Brain microvascular endothelial cell (primary cell): ENCODE measurements at regions not wholly inside any gene's neighbourhood (a gene's known extent, or its start where the extent isn't known, plus 50 kb on each side); places are given as distances from the start of the nearest gene placed in this dataset.
"Not testable (repeated sequence)": the region's sequence is repeated elsewhere in the genome, so short reads cannot be mapped to it uniquely, and the experiment has no call there.

Source experiments
- DNase-seq: peaks from one replicate; pipeline ENCODE4 v3.0.0-alpha.2; 2020
- H3K27ac ChIP-seq: fragments of 250-450 bp; sonication (Bioruptor Pico); 2 replicates; pipeline ENCODE4 v1.5.1; 2020; ENCODE audit warnings: mild to moderate bottlenecking, moderate library complexity
- H3K27me3 ChIP-seq: fragments of 250-450 bp; sonication (Bioruptor Pico); replicated peaks from 2 replicates; pipeline ENCODE4 v1.5.1; 2020; ENCODE audit warnings: mild to moderate bottlenecking
- H3K36me3 ChIP-seq: fragments of 250-450 bp; sonication (Bioruptor Pico); replicated peaks from 2 replicates; pipeline ENCODE4 v1.5.1; 2020; ENCODE audit warnings: mild to moderate bottlenecking
- H3K4me3 ChIP-seq: 2 replicates; pipeline ENCODE4 v1.5.1; 2011; ENCODE audit warnings: low read depth, mild to moderate bottlenecking, control low read depth, low read length, moderate library complexity
- CTCF ChIP-seq: IDR thresholded peaks from 2 replicates; pipeline ENCODE4 v1.5.1; 2011; ENCODE audit warnings: low read depth, mild to moderate bottlenecking, moderate library complexity, low read length, control low read depth, inconsistent platforms; ENCODE audit errors: missing control alignments
- in situ Hi-C: cut with HindIII; loops from 2 replicates; pipeline ENCODE4 v1.10.0; 2017; ENCODE audit warnings: low sequenced_read_pairs, low pct_ligation_motif_present

- TF ChIP-seq CTCF, result no peak
- Histone ChIP-seq H3K36me3 (no peaks in the 10 kb centered on the region), H3K27me3 (no peaks in the 10 kb centered on the region), H3K27ac (no peak overlapping the region), H3K4me3 (no peak overlapping the region)
- in situ Hi-C loops, result no loop called here
- DNase-seq, result no peak
These were observed 683.7 kb upstream of the SALL1 start for GRCh38 chr16:51834794-51835193.

GRCh38 chr16:51834133-51834532 is 683.1 kb upstream of the SALL1 start:
- no peak for TF ChIP-seq CTCF
- no peak overlapping the region for H3K27ac ChIP-seq

DNA sequence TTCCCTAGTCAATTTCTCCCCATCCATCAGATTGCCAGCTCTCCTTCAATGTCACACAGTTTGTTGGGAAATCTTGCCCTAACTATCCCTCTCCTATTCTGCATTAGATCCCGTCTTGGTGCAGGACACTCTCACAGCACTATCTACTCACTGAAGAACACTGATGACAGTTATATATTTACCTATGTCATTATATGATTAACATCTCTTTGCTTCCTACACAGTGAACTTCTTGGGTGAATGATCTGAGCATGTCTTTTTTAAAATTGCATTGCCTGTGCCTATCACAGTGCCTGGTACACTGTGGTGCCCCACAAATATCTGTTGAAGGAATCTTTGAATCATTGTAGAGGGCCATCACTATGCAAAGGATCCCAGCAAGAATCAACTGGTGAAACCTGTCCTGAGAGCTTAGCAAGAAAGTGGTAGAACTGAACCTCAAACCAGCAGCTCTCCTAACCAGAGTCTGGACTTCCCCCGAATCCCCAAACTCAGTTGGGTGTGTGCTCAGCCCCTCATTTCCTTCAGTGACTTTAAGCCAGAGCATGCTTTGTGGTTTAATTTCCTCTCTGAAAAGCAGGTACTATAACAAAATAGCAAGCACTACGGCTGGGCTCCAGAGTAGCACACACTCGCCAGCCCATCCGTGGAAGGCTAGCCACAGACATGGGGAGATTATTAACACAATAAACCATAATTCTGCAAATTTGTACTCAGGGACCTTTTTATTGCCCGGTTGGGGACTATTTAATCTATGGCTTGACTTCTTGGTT is 680.7 kb upstream of the SALL1 start:
- no peaks in the 10 kb centered on the region for H3K27me3 ChIP-seq
- H3K4me3 ChIP-seq, result no peak overlapping the region
- in situ Hi-C loops, result no loop called here
- no peak for TF ChIP-seq CTCF
- H3K36me3 ChIP-seq, result no peaks in the 10 kb centered on the region
- no peak for DNase-seq
- H3K27ac ChIP-seq, result no peak overlapping the region

More at GRCh38 chr16:51834133-51834532, 683.1 kb upstream of the SALL1 start:
- DNase-seq, result no peak
- H3K36me3 ChIP-seq, result no peaks in the 10 kb centered on the region
- H3K4me3 ChIP-seq, result no peak overlapping the region
- no peaks in the 10 kb centered on the region for H3K27me3 ChIP-seq
- in situ Hi-C loops, result no loop called here

GRCh38 chr16:51831034-51831433 is 680.0 kb upstream of the SALL1 start:
- H3K36me3 ChIP-seq, in situ Hi-C loops, H3K27ac ChIP-seq, DNase-seq, H3K4me3 ChIP-seq, H3K27me3 ChIP-seq: not testable (repeated sequence)

GRCh38 chr16:51825779-51826178 is 674.7 kb upstream of the SALL1 start:
- TF ChIP-seq CTCF, result no peak

DNA sequence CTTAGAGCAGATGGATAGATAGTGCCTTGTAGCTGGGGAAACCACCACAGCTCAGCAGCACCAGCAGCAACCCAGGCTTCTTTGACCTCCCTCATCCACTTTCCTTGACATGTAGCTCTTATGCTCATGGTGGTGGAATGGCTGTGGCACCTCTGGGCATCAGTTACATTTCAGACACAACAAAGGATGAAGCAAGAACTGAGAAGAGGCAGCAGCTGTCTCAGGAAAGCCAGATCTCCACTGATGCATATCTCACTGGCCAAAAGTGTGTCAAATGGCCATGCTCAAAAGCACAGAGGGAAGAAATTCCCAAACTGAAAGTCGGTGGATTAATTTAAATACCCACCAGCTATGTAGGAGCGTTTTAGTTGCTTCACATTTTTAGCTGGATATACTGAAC is 671.4 kb upstream of the SALL1 start:
- Histone ChIP-seq H3K27ac (no peak overlapping the region), H3K4me3 (no peak overlapping the region), H3K36me3 (no peaks in the 10 kb centered on the region), H3K27me3 (no peaks in the 10 kb centered on the region)
- no peak for DNase-seq
- in situ Hi-C loops, result loop anchor here (25.0 kb wide), 1 partner anchor 140 kb away; no protein-coding TSS in a partner anchor
- TF ChIP-seq CTCF, result no peak

More at GRCh38 chr16:51825779-51826178, 674.7 kb upstream of the SALL1 start:
- Histone ChIP-seq H3K36me3 (no peaks in the 10 kb centered on the region), H3K27ac (no peak overlapping the region), H3K27me3 (no peaks in the 10 kb centered on the region), H3K4me3 (no peak overlapping the region)
- in situ Hi-C loops, result no loop called here
- DNase-seq, result no peak
